Body of pancreas (tissue), 4 donors: ENCODE measurements at regions not wholly inside any gene's neighbourhood (a gene's known extent, or its start where the extent isn't known, plus 50 kb on each side); places are given as distances from the start of the nearest gene placed in this dataset.

Source experiments
- ATAC-seq: fragments of 150-250 bp; one replicate; pipeline ENCODE4 v1.9.1; 2016
- DNase-seq, 4 donors: peaks; one replicate each; pipeline ENCODE4 v3.0.0-alpha.2; 2019
- H3K27ac ChIP-seq, 4 donors: fragments of 200-600 bp; sonication (generic); 1 replicate in 3 of 4; 2 replicates in 1 of 4; pipeline versions ENCODE4 v1.5.1 to v1.6.1; 2016 to 2019; ENCODE audit warnings: mild to moderate bottlenecking in 1 of 4, mixed read lengths in 1 of 4, moderate library complexity in 1 of 4
- H3K27me3 ChIP-seq, 2 donors: fragments of 200-600 bp; sonication (generic); one replicate each; pipeline ENCODE4 v1.6.0; 2016; ENCODE audit warnings: mild to moderate bottlenecking in 1 of 2
- H3K36me3 ChIP-seq, 2 donors: fragments of 200-600 bp; sonication (generic); replicated peaks in 1 of 2; 2 replicates each; pipeline ENCODE4 v1.5.1; 2016; ENCODE audit warnings: low read depth in 2 of 2; ENCODE audit not compliant: insufficient read depth in 1 of 2
- H3K4me1 ChIP-seq: fragments of 200-600 bp; sonication (generic); one replicate; pipeline ENCODE4 v1.6.0; 2016
- H3K4me3 ChIP-seq, 2 donors: fragments of 200-600 bp; sonication (generic); 1 replicate in 1 of 2; 2 replicates in 1 of 2; pipeline ENCODE4 v1.5.1; 2016 to 2019
- H3K9me3 ChIP-seq, 3 donors: fragments of 200-600 bp; sonication (generic); 1 replicate in 2 of 3; 2 replicates in 1 of 3; pipeline ENCODE4 v1.5.1; 2016
- CTCF ChIP-seq, 7 experiments: fragments of 450-650 bp in 4 of 7; fragments of 200-600 bp in 3 of 7; sonication (generic) in 3 of 7; IDR thresholded peaks; one replicate each; pipeline ENCODE4 v1.5.1; 2016 to 2019; ENCODE audit warnings: antibody characterized with exemption in 7 of 7
- POLR2A ChIP-seq, 3 donors: fragments of 450-650 bp; IDR thresholded peaks; one replicate each; pipeline ENCODE4 v1.6.1; 2016; ENCODE audit warnings: antibody characterized with exemption in 3 of 3, mild to moderate bottlenecking in 2 of 3
- WGBS, 2 donors: methylation state at CpG; one replicate each; pipeline ENCODE4 v1.1.5; 2017; 5-methylcytosine and 5-hydroxymethylcytosine counted together
- intact Hi-C: fragments of 100-400 bp; cut with DNase I; formaldehyde crosslinking; loops from one replicate; pipeline ENCODE4 v1.15.1; 2023

DNA sequence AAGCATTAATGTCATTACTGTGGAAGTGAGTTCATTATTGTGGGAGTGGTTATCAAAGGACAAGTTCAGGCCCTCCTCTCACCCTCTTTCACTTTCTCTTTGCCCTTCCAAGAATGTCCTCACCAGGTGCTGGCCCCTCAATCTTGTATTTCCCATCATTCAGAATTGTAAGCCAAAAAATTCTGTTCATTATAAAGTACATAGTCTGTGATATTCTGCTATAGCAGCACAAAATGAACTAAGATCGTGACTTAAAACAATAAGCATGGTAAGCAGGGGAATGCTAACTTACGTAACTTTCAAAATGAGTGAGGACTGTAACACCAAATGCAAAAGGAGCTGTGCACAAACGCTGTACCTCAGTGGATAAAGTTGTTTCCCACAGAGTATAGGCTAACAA lies 515.7 kb upstream of the BTBD3 start:
- H3K4me1 ChIP-seq = no peaks in the 10 kb centered on the region
- no peak for ATAC-seq
- no peak for DNase-seq
- H3K27ac ChIP-seq = no peak overlapping the region
- H3K36me3 ChIP-seq = no peaks in the 10 kb centered on the region
- TF ChIP-seq POLR2A (IDR thresholded peaks at IDR 0.05) (no peak), CTCF (IDR thresholded peaks at IDR 0.05) (no peak)
- 71 to 80% methylated on average over 3 of the region's 3 CpGs for WGBS, 2 donors
- intact Hi-C loops = no loop called here
- no peaks in the 10 kb centered on the region for H3K9me3 ChIP-seq
- no peak overlapping the region for H3K4me3 ChIP-seq
- no peaks in the 10 kb centered on the region for H3K27me3 ChIP-seq

- no peak for DNase-seq
These were observed 514.0 kb upstream of the BTBD3 start for GRCh38 chr20:11403711-11404110.

DNA sequence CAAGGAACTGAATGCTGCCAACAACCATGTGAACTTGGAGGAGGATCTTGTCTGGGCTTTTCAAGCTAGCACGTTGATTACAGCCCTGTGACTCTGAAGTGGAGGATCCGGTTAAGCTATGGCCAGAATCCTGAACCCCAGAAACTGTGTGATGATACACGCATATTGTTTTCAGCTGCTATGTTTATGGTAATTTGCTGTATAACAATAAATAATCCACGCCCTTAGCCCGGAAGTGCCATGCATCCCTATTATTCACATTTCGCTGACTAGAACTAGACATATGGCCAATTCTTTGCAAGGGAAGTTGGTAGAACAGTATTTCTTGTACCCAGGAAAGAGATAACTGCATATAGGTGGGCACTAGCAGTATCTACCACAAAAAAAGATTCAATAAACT lies 510.8 kb upstream of the BTBD3 start:
- WGBS, 2 donors = 81 to 84% methylated on average over 6 of the region's 6 CpGs
- no peak for TF ChIP-seq POLR2A (IDR thresholded peaks at IDR 0.05)
- TF ChIP-seq CTCF (IDR thresholded peaks at IDR 0.05) = no peak

More at GRCh38 chr20:11403711-11404110, 514.0 kb upstream of the BTBD3 start:
- Histone ChIP-seq H3K4me3 (no peak overlapping the region), H3K9me3 (no peaks in the 10 kb centered on the region), H3K27ac (no peak overlapping the region), H3K27me3 (no peaks in the 10 kb centered on the region), H3K36me3 (no peaks in the 10 kb centered on the region), H3K4me1 (no peaks in the 10 kb centered on the region)
- no peak for TF ChIP-seq CTCF (IDR thresholded peaks at IDR 0.05)
- no peak for TF ChIP-seq POLR2A (IDR thresholded peaks at IDR 0.05)
- no peak for ATAC-seq
- intact Hi-C loops = no loop called here
- WGBS, 2 donors = 40 to 47% methylated on average over 2 of the region's 2 CpGs

DNA sequence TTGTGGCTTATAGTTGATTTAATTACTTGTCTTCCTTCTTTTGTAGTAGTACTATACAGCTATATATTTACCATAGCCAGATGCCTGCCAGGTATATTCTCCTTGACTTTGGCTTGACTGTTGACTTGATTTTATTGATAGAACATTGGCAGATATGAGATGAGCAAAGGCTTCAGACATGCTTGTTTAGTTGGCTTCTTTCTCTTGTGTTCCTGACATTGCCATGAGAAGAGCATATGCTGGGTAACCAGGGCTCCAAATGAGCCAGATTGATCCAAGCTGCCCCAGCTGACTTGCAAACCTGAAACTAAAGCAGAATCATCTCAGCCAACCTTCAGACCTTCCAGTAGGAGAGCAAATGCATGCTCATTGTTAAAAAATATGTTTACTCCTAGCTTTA lies 508.1 kb upstream of the BTBD3 start:
- Histone ChIP-seq H3K36me3 (no peaks in the 10 kb centered on the region), H3K4me1 (no peaks in the 10 kb centered on the region), H3K4me3 (no peak overlapping the region), H3K9me3 (no peaks in the 10 kb centered on the region), H3K27ac (no peak overlapping the region), H3K27me3 (no peaks in the 10 kb centered on the region)
- DNase-seq (no peak), ATAC-seq (no peak)
- TF ChIP-seq POLR2A (IDR thresholded peaks at IDR 0.05) = no peak
- TF ChIP-seq CTCF (IDR thresholded peaks at IDR 0.05) = no peak
- intact Hi-C loops = no loop called here

More for the DNA sequence above, 510.8 kb upstream of the BTBD3 start:
- Histone ChIP-seq H3K27ac (no peak overlapping the region), H3K4me3 (no peak overlapping the region), H3K4me1 (no peaks in the 10 kb centered on the region), H3K36me3 (no peaks in the 10 kb centered on the region), H3K9me3 (no peaks in the 10 kb centered on the region), H3K27me3 (no peaks in the 10 kb centered on the region)
- DNase-seq (no peak), ATAC-seq (no peak)
- intact Hi-C loops = no loop called here

DNA sequence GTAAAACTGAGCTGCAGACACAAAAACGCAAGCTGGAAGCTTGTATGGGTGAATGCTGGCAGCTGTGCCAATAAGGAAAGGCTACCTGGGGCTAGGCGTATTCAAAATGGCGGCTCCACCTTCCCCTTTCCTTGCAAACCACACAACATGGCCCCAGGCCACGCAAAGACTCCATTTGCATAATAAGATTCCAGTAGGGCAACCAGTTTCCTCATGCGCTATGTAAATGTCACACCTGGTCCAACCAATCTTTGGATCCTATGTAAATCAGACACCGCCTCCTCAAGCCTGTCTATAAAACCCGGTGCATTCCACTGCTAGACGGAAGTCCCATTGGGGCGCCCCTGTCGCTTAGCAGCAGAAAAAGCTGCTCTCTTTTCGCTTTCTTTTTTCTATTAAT lies 505.9 kb upstream of the BTBD3 start:
- ATAC-seq (no peak), DNase-seq (no peak)
- Histone ChIP-seq H3K27me3 (no peaks in the 10 kb centered on the region), H3K27ac (no peak overlapping the region), H3K36me3 (no peaks in the 10 kb centered on the region), H3K9me3 (no peaks in the 10 kb centered on the region), H3K4me1 (no peaks in the 10 kb centered on the region), H3K4me3 (no peak overlapping the region)
- 84 to 85% methylated on average over 11 of the region's 11 CpGs for WGBS, 2 donors
- intact Hi-C loops = no loop called here
- TF ChIP-seq CTCF (IDR thresholded peaks at IDR 0.05) (no peak), POLR2A (IDR thresholded peaks at IDR 0.05) (no peak)
